Testis (tissue), 2 donors: ENCODE measurements at regions not wholly inside any gene's neighbourhood (a gene's known extent, or its start where the extent isn't known, plus 50 kb on each side); places are given as distances from the start of the nearest gene placed in this dataset.

ENCODE experiments used
- DNase-seq: peaks from one replicate; pipeline ENCODE4 v3.0.0-alpha.2; 2019
- H3K27ac ChIP-seq, 2 donors: fragments of 200-600 bp; sonication (generic); one replicate each; pipeline ENCODE4 v1.5.1; 2019
- H3K27me3 ChIP-seq: fragments of 200-600 bp; sonication (generic); one replicate; pipeline ENCODE4 v1.5.1; 2019
- H3K36me3 ChIP-seq: fragments of 200-600 bp; sonication (generic); one replicate; pipeline ENCODE4 v1.5.1; 2017; ENCODE audit warnings: low read depth; ENCODE audit errors: missing control alignments
- H3K4me1 ChIP-seq: fragments of 200-600 bp; sonication (generic); one replicate; pipeline ENCODE4 v1.5.1; 2019
- H3K4me3 ChIP-seq, 2 donors: fragments of 200-600 bp; sonication (generic); one replicate each; pipeline ENCODE4 v1.5.1; 2017 to 2019
- H3K9me3 ChIP-seq: fragments of 200-600 bp; sonication (generic); one replicate; pipeline ENCODE4 v1.5.1; 2017
- POLR2A ChIP-seq: fragments of 450-650 bp; IDR thresholded peaks from one replicate; pipeline ENCODE4 v1.6.1; 2017; ENCODE audit warnings: antibody characterized with exemption, mild to moderate bottlenecking, moderate library complexity
- WGBS, 2 donors: methylation state at CpG; one replicate each; pipeline ENCODE4 v1.1.5; 2018; 5-methylcytosine and 5-hydroxymethylcytosine counted together
- intact Hi-C: fragments of 100-400 bp; cut with DNase I; formaldehyde crosslinking; loops from one replicate; pipeline ENCODE4 v1.15.1; 2023; ENCODE audit warnings: low total_unique reads
- TF ChIP-seq, protein P1 (sequence below), 3 experiments: fragments of 450-650 bp in 2 of 3; fragments of 200-600 bp in 1 of 3; sonication (generic) in 1 of 3; IDR thresholded peaks; one replicate each; pipeline ENCODE4 v1.5.1; 2016 to 2019; ENCODE audit warnings: antibody characterized with exemption in 3 of 3, mild to moderate bottlenecking in 2 of 3, moderate library complexity in 1 of 3

DNA sequence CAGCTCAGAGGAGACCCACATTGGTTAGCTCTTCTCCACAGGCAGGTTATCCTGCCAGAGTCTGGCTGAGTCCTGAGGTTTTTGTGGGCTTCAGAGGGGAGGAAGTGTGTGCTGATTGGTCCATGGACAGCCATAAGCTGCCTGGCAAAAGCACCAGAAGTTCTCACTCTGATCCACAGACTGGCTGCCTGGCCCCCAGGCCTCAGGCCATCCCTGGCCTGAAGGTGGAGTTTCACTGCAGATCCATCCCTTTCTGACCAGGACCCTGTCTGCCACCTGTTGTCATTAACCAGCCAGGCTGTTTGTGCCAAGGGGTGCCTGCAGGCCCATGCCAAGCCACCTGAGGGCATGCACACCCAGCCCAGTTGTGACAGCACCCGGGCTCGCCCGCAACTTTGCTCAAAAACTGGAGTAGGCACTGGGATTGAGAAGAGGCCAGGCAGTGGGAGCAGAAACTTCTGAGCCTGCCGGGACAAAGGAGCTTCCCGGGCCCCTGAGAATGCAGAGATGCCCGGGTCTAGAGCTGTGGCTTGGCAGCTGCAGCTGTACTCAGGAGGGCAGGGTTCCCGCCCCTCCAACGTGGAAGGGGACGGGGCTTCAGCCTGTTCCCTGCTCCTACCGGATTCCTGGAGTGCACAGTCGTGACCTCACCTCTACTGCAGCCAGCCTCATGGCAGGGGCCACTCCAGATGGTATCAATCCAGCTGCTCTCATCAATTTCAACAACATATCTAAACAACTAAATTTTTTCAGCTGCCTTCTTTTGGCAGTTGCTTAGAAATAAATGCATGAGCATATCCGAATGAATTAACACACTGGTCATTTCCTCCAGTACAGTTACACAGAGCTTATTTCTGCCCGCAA, 1277.3 kb downstream of the SLC16A7 start:
- no peak for DNase-seq
- WGBS, 2 donors, result 72 to 81% methylated on average over 9 to 13 of the region's 13 CpGs
- intact Hi-C loops, result no loop called here
- H3K27ac ChIP-seq, result no peak overlapping the region
- no peak overlapping the region for H3K4me3 ChIP-seq
- H3K9me3 ChIP-seq, result no peaks in the 10 kb centered on the region
- no peaks in the 10 kb centered on the region for H3K36me3 ChIP-seq
- no peak for TF ChIP-seq POLR2A
- TF ChIP-seq, protein P1, sequence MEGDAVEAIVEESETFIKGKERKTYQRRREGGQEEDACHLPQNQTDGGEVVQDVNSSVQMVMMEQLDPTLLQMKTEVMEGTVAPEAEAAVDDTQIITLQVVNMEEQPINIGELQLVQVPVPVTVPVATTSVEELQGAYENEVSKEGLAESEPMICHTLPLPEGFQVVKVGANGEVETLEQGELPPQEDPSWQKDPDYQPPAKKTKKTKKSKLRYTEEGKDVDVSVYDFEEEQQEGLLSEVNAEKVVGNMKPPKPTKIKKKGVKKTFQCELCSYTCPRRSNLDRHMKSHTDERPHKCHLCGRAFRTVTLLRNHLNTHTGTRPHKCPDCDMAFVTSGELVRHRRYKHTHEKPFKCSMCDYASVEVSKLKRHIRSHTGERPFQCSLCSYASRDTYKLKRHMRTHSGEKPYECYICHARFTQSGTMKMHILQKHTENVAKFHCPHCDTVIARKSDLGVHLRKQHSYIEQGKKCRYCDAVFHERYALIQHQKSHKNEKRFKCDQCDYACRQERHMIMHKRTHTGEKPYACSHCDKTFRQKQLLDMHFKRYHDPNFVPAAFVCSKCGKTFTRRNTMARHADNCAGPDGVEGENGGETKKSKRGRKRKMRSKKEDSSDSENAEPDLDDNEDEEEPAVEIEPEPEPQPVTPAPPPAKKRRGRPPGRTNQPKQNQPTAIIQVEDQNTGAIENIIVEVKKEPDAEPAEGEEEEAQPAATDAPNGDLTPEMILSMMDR (IDR thresholded peaks at IDR 0.05), result no peak
- H3K27me3 ChIP-seq, result no peaks in the 10 kb centered on the region
- H3K4me1 ChIP-seq, result no peaks in the 10 kb centered on the region

GRCh38 chr12:60874091-60874490, 1278.3 kb downstream of the SLC16A7 start:
- DNase-seq, result no peak
- H3K4me3 ChIP-seq, result no peak overlapping the region

GRCh38 chr12:60920841-60921495, 1325.1 kb downstream of the SLC16A7 start:
- no peak for DNase-seq
- intact Hi-C loops, result no loop called here
- no peaks in the 10 kb centered on the region for H3K27me3 ChIP-seq
- no peak overlapping the region for H3K27ac ChIP-seq
- H3K4me1 ChIP-seq, result no peaks in the 10 kb centered on the region
- H3K36me3 ChIP-seq, result no peaks in the 10 kb centered on the region
- WGBS, 2 donors, result 84 to 91% methylated on average over 2 of the region's 2 CpGs
- TF ChIP-seq, protein P1 (IDR thresholded peaks at IDR 0.05), result no peak
- no peak for TF ChIP-seq POLR2A
- H3K9me3 ChIP-seq, result no peaks in the 10 kb centered on the region
- H3K4me3 ChIP-seq, result no peak overlapping the region

More at GRCh38 chr12:60874091-60874490, 1278.3 kb downstream of the SLC16A7 start:
- TF ChIP-seq, protein P1 (IDR thresholded peaks at IDR 0.05), result no peak
- no peak for TF ChIP-seq POLR2A
- no peaks in the 10 kb centered on the region for H3K27me3 ChIP-seq
- intact Hi-C loops, result no loop called here
- H3K27ac ChIP-seq, result no peak overlapping the region
- no peaks in the 10 kb centered on the region for H3K4me1 ChIP-seq
- no peaks in the 10 kb centered on the region for H3K36me3 ChIP-seq
- no peaks in the 10 kb centered on the region for H3K9me3 ChIP-seq

- Histone ChIP-seq H3K4me1 (no peaks in the 10 kb centered on the region), H3K9me3 (no peaks in the 10 kb centered on the region), H3K27ac (no peak overlapping the region), H3K36me3 (no peaks in the 10 kb centered on the region), H3K27me3 (no peaks in the 10 kb centered on the region), H3K4me3 (no peak overlapping the region)
- TF ChIP-seq POLR2A, result no peak
- TF ChIP-seq, protein P1 (IDR thresholded peaks at IDR 0.05), result no peak
- WGBS, 2 donors, result 42 to 43% methylated on average over 4 of the region's 4 CpGs
- no peak for DNase-seq
- intact Hi-C loops, result no loop called here
Measured at GRCh38 chr12:60921541-60921940, 1325.7 kb downstream of the SLC16A7 start.
